H1 (cell line): ENCODE measurements at regions not wholly inside any gene's neighbourhood (a gene's known extent, or its start where the extent isn't known, plus 50 kb on each side); places are given as distances from the start of the nearest gene placed in this dataset.

ENCODE experiments used
- CTCF ChIA-PET: fragments of 300-600 bp; sonication (Branson Sonifier 250); formaldehyde crosslinking; loops from one replicate; lab custom pipeline; 2021; ENCODE audit not compliant: partially characterized antibody; lab: Charles Lee
- POLR2A ChIA-PET: fragments of 300-600 bp; sonication (Branson Sonifier 250); formaldehyde crosslinking; loops from one replicate; lab custom pipeline; 2021; ENCODE audit warnings: inconsistent platforms; ENCODE audit not compliant: partially characterized antibody; lab: Charles Lee
- DNase-seq, 2 experiments: peaks; one replicate each; pipeline versions ENCODE4 v3.0.0 to v3.0.0-alpha.2; 2010 to 2022; ENCODE audit warnings: low spot score in 2 of 2, low read depth in 1 of 2, mixed read lengths in 1 of 2
- FAIRE-seq: peaks from 2 replicates; lab custom pipeline; 2011; peaks lifted over from hg19 to GRCh38; lab: Jason Lieb, UNC
- H2AFZ ChIP-seq: 2 replicates; pipeline ENCODE4 v1.8.1; 2012; ENCODE audit warnings: low read length, inconsistent platforms
- H2AK5ac ChIP-seq: 2 replicates; pipeline ENCODE4 v1.6.1; 2013; ENCODE audit warnings: low read depth, low read length
- H2BK120ac ChIP-seq: replicated peaks from 2 replicates; pipeline ENCODE3; 2013; ENCODE audit warnings: low read depth, low read length, inconsistent platforms
- H2BK12ac ChIP-seq: 2 replicates; pipeline ENCODE4 v1.6.1; 2013; ENCODE audit warnings: low read depth, low read length
- H2BK15ac ChIP-seq: 2 replicates; pipeline ENCODE4 v1.6.1; 2013; ENCODE audit warnings: low read length
- H2BK20ac ChIP-seq: 2 replicates; pipeline ENCODE4 v1.6.1; 2013; ENCODE audit warnings: low read length
- H2BK5ac ChIP-seq: 2 replicates; pipeline ENCODE4 v1.6.1; 2013; ENCODE audit warnings: low read depth, low read length
- H3K14ac ChIP-seq: 2 replicates; pipeline ENCODE4 v1.6.1; 2013; ENCODE audit warnings: inconsistent platforms; ENCODE audit not compliant: insufficient read length
- H3K18ac ChIP-seq: 2 replicates; pipeline ENCODE4 v1.6.1; 2013; ENCODE audit warnings: low read length; ENCODE audit errors: extremely low read depth
- H3K23ac ChIP-seq: 2 replicates; pipeline ENCODE4 v1.6.1; 2013; ENCODE audit warnings: inconsistent platforms; ENCODE audit not compliant: insufficient read length
- H3K23me2 ChIP-seq: 2 replicates; pipeline ENCODE4 v1.6.1; 2013; ENCODE audit warnings: low read depth, low read length
- H3K27ac ChIP-seq: 2 replicates; pipeline ENCODE4 v1.6.1; 2011; ENCODE audit warnings: low read depth, low read length, inconsistent platforms
- H3K27me3 ChIP-seq, 4 experiments: replicated peaks in 1 of 4; 1 replicate in 1 of 4; 2 replicates in 3 of 4; pipeline versions ENCODE4 v1.6.1 to v1.8.1; 2011 to 2013; ENCODE audit warnings: low read length in 3 of 4, mild to moderate bottlenecking in 3 of 4, inconsistent platforms in 2 of 4, mixed read lengths in 2 of 4, moderate library complexity in 1 of 4; ENCODE audit not compliant: control insufficient read depth in 3 of 4, insufficient read depth in 3 of 4; ENCODE audit errors: extremely low read depth in 1 of 4
- H3K36me3 ChIP-seq, 4 experiments: 2 replicates each; pipeline versions ENCODE4 v1.6.1 to v1.8.1; 2011 to 2013; ENCODE audit warnings: mild to moderate bottlenecking in 4 of 4, low read length in 3 of 4, moderate library complexity in 2 of 4, control low read depth in 1 of 4, inconsistent platforms in 1 of 4; ENCODE audit not compliant: insufficient read depth in 4 of 4, control insufficient read depth in 2 of 4
- H3K4ac ChIP-seq: replicated peaks from 2 replicates; pipeline ENCODE3; 2013; ENCODE audit warnings: low read length, low read depth, mixed read lengths, inconsistent platforms; ENCODE audit not compliant: insufficient read length
- H3K4me1 ChIP-seq, 4 experiments: replicated peaks in 1 of 4; 1 replicate in 1 of 4; 2 replicates in 3 of 4; pipeline versions ENCODE4 v1.6.1 to v1.8.1; 2011 to 2013; ENCODE audit warnings: low read length in 3 of 4, inconsistent platforms in 2 of 4, mixed read lengths in 1 of 4; ENCODE audit not compliant: insufficient read depth in 4 of 4, control insufficient read depth in 3 of 4
- H3K4me2 ChIP-seq, 2 experiments: 2 replicates each; pipeline versions ENCODE4 v1.6.1 to v1.8.1; 2011 to 2013; ENCODE audit warnings: low read depth in 2 of 2, low read length in 2 of 2, control low read depth in 1 of 2, inconsistent platforms in 1 of 2, mild to moderate bottlenecking in 1 of 2; ENCODE audit not compliant: insufficient read depth in 1 of 2
- H3K4me3 ChIP-seq, 4 experiments: fragments of 200-600, 300-600 bp in 1 of 4; sonication (generic), shearing (Covaris generic), sonication (Bioruptor Twin) in 1 of 4; 2 replicates each; pipeline versions ENCODE4 v1.5.1 to v1.8.1; 2011 to 2016; ENCODE audit warnings: low read length in 4 of 4, low read depth in 3 of 4, control low read depth in 2 of 4, inconsistent platforms in 2 of 4, mild to moderate bottlenecking in 2 of 4, mixed read lengths in 1 of 4, moderate library complexity in 1 of 4; ENCODE audit not compliant: insufficient read depth in 2 of 4; ENCODE audit errors: extremely low read depth in 1 of 4
- H3K56ac ChIP-seq: replicated peaks from 2 replicates; pipeline ENCODE3; 2013; ENCODE audit warnings: low read depth, mild to moderate bottlenecking, mixed read lengths, low read length, inconsistent platforms; ENCODE audit not compliant: insufficient read length
- H3K79me1 ChIP-seq: 2 replicates; pipeline ENCODE4 v1.6.1; 2013; ENCODE audit warnings: low read depth, low read length, control low read depth
- H3K79me2 ChIP-seq, 2 experiments: 2 replicates each; pipeline versions ENCODE4 v1.6.1 to v1.8.1; 2012 to 2013; ENCODE audit warnings: low read length in 2 of 2, mild to moderate bottlenecking in 2 of 2, inconsistent platforms in 1 of 2; ENCODE audit not compliant: insufficient read depth in 2 of 2, control insufficient read depth in 1 of 2
- H3K9ac ChIP-seq, 4 experiments: replicated peaks in 1 of 4; 1 replicate in 1 of 4; 2 replicates in 3 of 4; pipeline versions ENCODE4 v1.6.1 to v1.8.1; 2011 to 2013; ENCODE audit warnings: low read depth in 3 of 4, low read length in 3 of 4, control low read depth in 2 of 4, mild to moderate bottlenecking in 2 of 4, moderate library complexity in 2 of 4, inconsistent platforms in 1 of 4; ENCODE audit errors: extremely low read depth in 1 of 4
- H3K9me3 ChIP-seq, 2 experiments: 2 replicates each; pipeline versions ENCODE4 v1.6.1 to v1.8.1; 2012 to 2013; ENCODE audit warnings: mild to moderate bottlenecking in 2 of 2, moderate library complexity in 2 of 2, control low read depth in 1 of 2, inconsistent platforms in 1 of 2, low read depth in 1 of 2, low read length in 1 of 2, mixed read lengths in 1 of 2; ENCODE audit not compliant: insufficient read depth in 2 of 2
- H4K20me1 ChIP-seq, 2 experiments: replicated peaks in 1 of 2; 2 replicates each; pipeline versions ENCODE3 to v1.8.1; 2011 to 2013; ENCODE audit warnings: inconsistent platforms in 2 of 2, low read length in 2 of 2, mild to moderate bottlenecking in 1 of 2; ENCODE audit not compliant: insufficient read depth in 2 of 2, control insufficient read depth in 1 of 2
- H4K5ac ChIP-seq: 2 replicates; pipeline ENCODE4 v1.6.1; 2013; ENCODE audit warnings: low read length, low read depth, mixed read lengths, inconsistent platforms; ENCODE audit not compliant: insufficient read length
- H4K8ac ChIP-seq: 2 replicates; pipeline ENCODE4 v1.8.0; 2013; ENCODE audit warnings: mild to moderate bottlenecking, moderate library complexity, low read length, inconsistent platforms; ENCODE audit not compliant: insufficient read depth; ENCODE audit errors: extremely low read depth
- H4K91ac ChIP-seq: replicated peaks from 2 replicates; pipeline ENCODE3; 2013; ENCODE audit warnings: low read length, mixed read lengths, inconsistent platforms; ENCODE audit not compliant: insufficient read length
- ASH2L ChIP-seq: fragments of 200-600, 300-600 bp; sonication (generic); IDR thresholded peaks from one replicate; pipeline ENCODE4 v1.7.1; 2017; ENCODE audit warnings: low read length
- CBX5 ChIP-seq: fragments of 300-800, 300-1000 bp; sonication (generic); IDR thresholded peaks from 2 replicates; pipeline ENCODE4 v1.7.1; 2016; ENCODE audit warnings: antibody characterized with exemption, low read length, low read depth
- CTBP2 ChIP-seq: IDR thresholded peaks from 2 replicates; pipeline ENCODE4 v1.7.0; 2011; ENCODE audit warnings: borderline replicate concordance, mild to moderate bottlenecking, moderate library complexity, mixed read lengths, low read length; ENCODE audit not compliant: insufficient read depth, insufficient read length
- GABPA ChIP-seq: IDR thresholded peaks from 2 replicates; pipeline ENCODE4 v1.6.1; 2011; ENCODE audit warnings: mild to moderate bottlenecking, low read length, moderate library complexity, borderline replicate concordance; ENCODE audit not compliant: insufficient read depth
- HDAC2 ChIP-seq, 2 experiments: fragments of 300-600 bp in 1 of 2; sonication (generic) in 1 of 2; IDR thresholded peaks; 2 replicates each; pipeline ENCODE4 v1.6.1; 2011 to 2012; ENCODE audit warnings: low read depth in 2 of 2, low read length in 2 of 2, mild to moderate bottlenecking in 2 of 2, moderate library complexity in 2 of 2, borderline replicate concordance in 1 of 2, inconsistent platforms in 1 of 2
- JUND ChIP-seq: IDR thresholded peaks from 2 replicates; pipeline ENCODE4 v1.6.1; 2011; ENCODE audit warnings: mild to moderate bottlenecking, improper control_type of control experiment, low read length
- KDM5A ChIP-seq: fragments of 200-600 bp; IDR thresholded peaks from 2 replicates; pipeline ENCODE4 v1.7.1; 2012; ENCODE audit warnings: mild to moderate bottlenecking, low read length, inconsistent platforms, mixed read lengths
- SAP30 ChIP-seq: fragments of 300-600 bp; sonication (generic); IDR thresholded peaks from 2 replicates; pipeline ENCODE4 v1.7.1; 2012; ENCODE audit warnings: low read length, moderate library complexity, mild to moderate bottlenecking, inconsistent platforms; ENCODE audit not compliant: insufficient read depth, insufficient replicate concordance
- SP1 ChIP-seq: IDR thresholded peaks from 2 replicates; pipeline ENCODE4 v1.6.1; 2011; ENCODE audit warnings: low read depth, low read length
- TAF7 ChIP-seq: optimal IDR thresholded peaks from 2 replicates; pipeline ENCODE3; 2011; ENCODE audit warnings: low read depth, mild to moderate bottlenecking, inconsistent platforms, low read length, moderate library complexity, borderline replicate concordance
- WGBS, 2 experiments: shearing (Covaris generic) in 1 of 2; methylation state at CpG; one replicate each; pipeline versions ENCODE4 v1.1.6 to v1.1.7; 2013 to 2015; ENCODE audit warnings: low lambda C conversion rate in 2 of 2, mixed read lengths in 2 of 2, inconsistent platforms in 1 of 2, low coverage in 1 of 2, missing lambda C conversion rate in 1 of 2; ENCODE audit not compliant: insufficient replicate concordance in 2 of 2, insufficient coverage in 1 of 2, insufficient read length in 1 of 2; ENCODE audit errors: extremely low coverage in 1 of 2, missing lambda C conversion rate in 1 of 2; 5-methylcytosine and 5-hydroxymethylcytosine counted together
- TF ChIP-seq, protein P1 (sequence below): IDR thresholded peaks from 2 replicates; pipeline ENCODE4 v1.6.1; 2012; ENCODE audit warnings: low read length, inconsistent platforms

- no peak overlapping the region for H3K4ac ChIP-seq
- FAIRE-seq (no peak), DNase-seq (no peak)
- H3K79me2 ChIP-seq: no peaks in the 10 kb centered on the region
- H2BK120ac ChIP-seq: no peak overlapping the region
- no peak overlapping the region for H4K8ac ChIP-seq
- H3K79me1 ChIP-seq: no peaks in the 10 kb centered on the region
- POLR2A ChIA-PET: no interaction called here
- H4K91ac ChIP-seq: no peak overlapping the region
- no peak overlapping the region for H2BK12ac ChIP-seq
- no peaks in the 10 kb centered on the region for H3K27me3 ChIP-seq
- H3K18ac ChIP-seq: no peak overlapping the region
- no peaks in the 10 kb centered on the region for H3K36me3 ChIP-seq
- no peak overlapping the region for H3K14ac ChIP-seq
- no peaks in the 10 kb centered on the region for H3K4me1 ChIP-seq
- H3K23ac ChIP-seq: no peak overlapping the region
- 97% methylated on average over 5 of the region's 5 CpGs; no CpG with 5 or more reads in 1 of the 2 experiments for WGBS, 2 experiments
- no peak overlapping the region for H3K9ac ChIP-seq
- CTCF ChIA-PET: no interaction called here
- no peaks in the 10 kb centered on the region for H3K23me2 ChIP-seq
- H3K4me2 ChIP-seq: no peak overlapping the region
- no peak overlapping the region for H3K56ac ChIP-seq
- H4K20me1 ChIP-seq: no peaks in the 10 kb centered on the region
- no peak overlapping the region for H2BK15ac ChIP-seq
- H2BK5ac ChIP-seq: no peak overlapping the region
- TF ChIP-seq KDM5A: no peak
- TF ChIP-seq SAP30: no peak
- TF ChIP-seq, protein P1, sequence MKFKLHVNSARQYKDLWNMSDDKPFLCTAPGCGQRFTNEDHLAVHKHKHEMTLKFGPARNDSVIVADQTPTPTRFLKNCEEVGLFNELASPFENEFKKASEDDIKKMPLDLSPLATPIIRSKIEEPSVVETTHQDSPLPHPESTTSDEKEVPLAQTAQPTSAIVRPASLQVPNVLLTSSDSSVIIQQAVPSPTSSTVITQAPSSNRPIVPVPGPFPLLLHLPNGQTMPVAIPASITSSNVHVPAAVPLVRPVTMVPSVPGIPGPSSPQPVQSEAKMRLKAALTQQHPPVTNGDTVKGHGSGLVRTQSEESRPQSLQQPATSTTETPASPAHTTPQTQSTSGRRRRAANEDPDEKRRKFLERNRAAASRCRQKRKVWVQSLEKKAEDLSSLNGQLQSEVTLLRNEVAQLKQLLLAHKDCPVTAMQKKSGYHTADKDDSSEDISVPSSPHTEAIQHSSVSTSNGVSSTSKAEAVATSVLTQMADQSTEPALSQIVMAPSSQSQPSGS: no peak
- no peak for TF ChIP-seq TAF7
- no peak for TF ChIP-seq JUND
- no peak for TF ChIP-seq GABPA
- no peak for TF ChIP-seq CTBP2
- no peak for TF ChIP-seq SP1
- no peak for TF ChIP-seq CBX5
- no peak for TF ChIP-seq ASH2L
- no peak for TF ChIP-seq HDAC2 (IDR thresholded peaks at IDR 0.05; ENCODE audit: borderline replicate concordance in 1 of 2, low read depth in 2 of 2, low read length in 2 of 2)
- TF ChIP-seq, all 59 proteins: peak for 0
- H4K5ac ChIP-seq: no peak overlapping the region
- H3K4me3 ChIP-seq: no peak overlapping the region
- no peak overlapping the region for H2BK20ac ChIP-seq
- no peak overlapping the region for H3K27ac ChIP-seq
- no peak overlapping the region for H2AK5ac ChIP-seq
- no peak overlapping the region for H2AFZ ChIP-seq
- no peaks in the 10 kb centered on the region for H3K9me3 ChIP-seq
Measured at GRCh38 chr11:39120890-39121289, 2338.6 kb downstream of the LRRC4C start.
